ENCODE measurements at regions not wholly inside any gene's neighbourhood (a gene's known extent, or its start where the extent isn't known, plus 50 kb on each side); places are given as distances from the start of the nearest gene placed in this dataset.

- CTCF ChIA-PET = interaction anchor here (0.6 kb wide), 1 partner anchor 155 kb away, joined by 3 read pairs; no protein-coding TSS in a partner anchor
- Histone ChIP-seq H4K5ac (ENCODE audit: low read depth, low read length) (peak overlapping the region; percentile 36; the same call in 1 of the 2 replicates), H2BK20ac (ENCODE audit: low read depth, low read length) (peak overlapping the region; percentile 46; the same call in 1 of the 2 replicates), H4K91ac (ENCODE audit: insufficient read depth, low read depth, low read length) (no peak overlapping the region), H3K9me3 (ENCODE audit: control insufficient read depth, insufficient read depth, low read length) (no peaks in the 10 kb centered on the region), H3K36me3 (ENCODE audit: control insufficient read depth, insufficient read depth, low read length) (no peaks in the 10 kb centered on the region), H3K4ac (ENCODE audit: low read depth, low read length) (peak overlapping the region; percentile 65; the same call in 1 of the 2 replicates), H3K14ac (replicated peaks; ENCODE audit: low read depth, low read length) (peak overlapping the region; percentile 58), H3K4me3 (ENCODE audit: insufficient read depth, low read depth, low read length) (peak overlapping the region; percentile 31; the same call in 1 of the 2 replicates), H3K4me1 (ENCODE audit: control insufficient read depth, insufficient read depth, low read length) (peaks cover 8% of the 10 kb centered on the region; the same call in 1 of the 2 replicates), H3K23ac (ENCODE audit: low read depth, low read length) (peak overlapping the region; percentile 58; the same call in 1 of the 2 replicates), H3K27ac (ENCODE audit: insufficient read depth, low read length) (no peak overlapping the region), H2AFZ (replicated peaks; ENCODE audit: low read length, poor library complexity) (peak overlapping the region; percentile 68), H4K8ac (ENCODE audit: low read depth in 2 of 2, low read length in 2 of 2) (peak overlapping the region in 1 of 2 experiments; percentile 33; a peak in 1 of 4 replicates), H3K79me1 (ENCODE audit: low read depth in 1 of 2, low read length in 2 of 2) (no peaks in the 10 kb centered on the region), H3K9ac (ENCODE audit: low read depth, low read length) (no peak overlapping the region), H3K27me3 (ENCODE audit: control insufficient read depth, insufficient read depth, low read length) (no peaks in the 10 kb centered on the region), H3K56ac (ENCODE audit: extremely low read depth, insufficient read depth, low read length) (no peak overlapping the region), H2AK9ac (replicated peaks; ENCODE audit: low read depth, low read length, poor library complexity) (no peak overlapping the region), H2AK5ac (ENCODE audit: low read depth, low read length) (no peak overlapping the region), H2BK15ac (ENCODE audit: low read depth, low read length) (no peak overlapping the region), H4K20me1 (ENCODE audit: insufficient read depth, low read length) (no peaks in the 10 kb centered on the region), H2BK5ac (ENCODE audit: low read depth, low read length, poor library complexity, severe bottlenecking) (peak overlapping the region; percentile 64), H3K9me1 (ENCODE audit: insufficient read depth, low read length) (0 out of 2 replicates have a peak, but pooled peaks cover 5% of the 10 kb centered on the region), H3K18ac (ENCODE audit: low read depth, low read length) (peak overlapping the region; percentile 60; the same call in 1 of the 2 replicates), H3K4me2 (ENCODE audit: low read depth, low read length) (peak overlapping the region; percentile 86), H2BK120ac (ENCODE audit: low read depth, low read length) (peak overlapping the region; percentile 52; the same call in 1 of the 2 replicates)
- WGBS, 2 experiments (ENCODE audit: extremely low coverage in 2 of 2, insufficient read length in 1 of 2) = 20% methylated on average over 1 of the region's 5 CpGs; no CpG with 5 or more reads in 1 of the 2 experiments
- ATAC-seq (ENCODE audit: low read depth) (peak; percentile 56), DNase-seq (peak; percentile 80)
- in situ Hi-C loops (cut with MboI; ENCODE audit: low sequenced_read_pairs) (no loop called here), dilution Hi-C loops (cut with HindIII; ENCODE audit: low sequenced_read_pairs, unreplicated experiment) (no loop called here), intact Hi-C loops (cut with micrococcal nuclease) (loop anchor here (5.0 kb wide), 1 partner anchor 35 kb away; no protein-coding TSS in a partner anchor)
- BruUV-seq (replicated peaks) = no TSS peak
- POLR2A ChIA-PET (ENCODE audit: unreplicated experiment) = no interaction called here
- no peak for TF ChIP-seq NFE2L2 (IDR thresholded peaks at IDR 0.05; ENCODE audit: low read depth, low read length)
- TF ChIP-seq SMC3 (IDR thresholded peaks at IDR 0.05; ENCODE audit: low read depth, low read length) = no peak
- TF ChIP-seq CHD1 (IDR thresholded peaks at IDR 0.05; ENCODE audit: low read depth, low read length) = no peak
- no peak for TF ChIP-seq FOS (IDR thresholded peaks at IDR 0.05; ENCODE audit: low read depth, low read length)
- no peak for TF ChIP-seq USF2 (IDR thresholded peaks at IDR 0.05; ENCODE audit: low read depth, low read length)
- TF ChIP-seq RFX5 (IDR thresholded peaks at IDR 0.05; ENCODE audit: low read depth, low read length) = no peak
- TF ChIP-seq ELK1 (IDR thresholded peaks at IDR 0.05; ENCODE audit: borderline replicate concordance, low read depth, low read length) = no peak
- TF ChIP-seq CEBPB (IDR thresholded peaks at IDR 0.05; ENCODE audit: low read depth, low read length) = no peak
- no peak for TF ChIP-seq CTCF (conservative IDR thresholded peaks at IDR 0.05; ENCODE audit: low read depth, low read length)
- TF ChIP-seq BHLHE40 (IDR thresholded peaks at IDR 0.05; ENCODE audit: low read depth, low read length) = no peak
- no peak for TF ChIP-seq POLR2A (IDR thresholded peaks at IDR 0.05; ENCODE audit: low read depth, low read length)
- TF ChIP-seq MAFK (IDR thresholded peaks at IDR 0.05; ENCODE audit: low read depth, low read length) = no peak
- no peak for TF ChIP-seq RAD21 (IDR thresholded peaks at IDR 0.05; ENCODE audit: low read length)
- no peak for TF ChIP-seq MAZ (IDR thresholded peaks at IDR 0.05; ENCODE audit: borderline replicate concordance, low read depth, low read length)
- TF ChIP-seq RCOR1 (IDR thresholded peaks at IDR 0.05; ENCODE audit: insufficient replicate concordance, low read length) = no peak
Measured at GRCh38 chr13:34161931-34162543, 344.1 kb downstream of the RFC3 start.

Measured in IMR-90 (cell line).